ENCODE measurements at regions not wholly inside any gene's neighbourhood (a gene's known extent, or its start where the extent isn't known, plus 50 kb on each side); places are given as distances from the start of the nearest gene placed in this dataset.

DNA sequence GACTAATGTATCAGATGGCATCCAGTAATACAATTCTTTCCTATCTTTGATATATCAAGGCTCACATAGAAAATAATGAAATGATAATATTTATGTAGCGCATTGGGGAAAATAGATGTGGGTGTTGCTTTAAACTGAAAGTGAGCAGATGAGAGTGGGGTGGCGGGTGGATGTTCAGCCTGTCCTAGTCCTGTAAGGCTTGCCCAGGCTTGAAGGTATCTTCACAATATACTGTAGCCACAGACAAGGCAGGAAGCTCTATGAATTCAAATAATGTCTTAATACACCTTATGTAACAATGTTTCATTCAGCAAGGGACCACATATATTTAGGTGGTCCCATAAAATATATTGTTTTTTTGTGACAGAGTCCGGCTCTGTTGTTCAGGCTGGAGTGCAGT lies 334.9 kb upstream of the NAALADL2 start (continued):
- TF ChIP-seq, protein P1, sequence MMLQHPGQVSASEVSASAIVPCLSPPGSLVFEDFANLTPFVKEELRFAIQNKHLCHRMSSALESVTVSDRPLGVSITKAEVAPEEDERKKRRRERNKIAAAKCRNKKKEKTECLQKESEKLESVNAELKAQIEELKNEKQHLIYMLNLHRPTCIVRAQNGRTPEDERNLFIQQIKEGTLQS (IDR thresholded peaks at IDR 0.05; ENCODE audit: borderline replicate concordance, extremely low read depth, low read depth, low read length): no peak
- TF ChIP-seq TCF12 (IDR thresholded peaks at IDR 0.05; ENCODE audit: low read depth, low read length): no peak
- no peak for TF ChIP-seq GABPA (IDR thresholded peaks at IDR 0.05; ENCODE audit: low read depth)
- TF ChIP-seq STAT3 (IDR thresholded peaks at IDR 0.05; ENCODE audit: low read depth, low read length): no peak
- no peak for TF ChIP-seq POU2F2 (IDR thresholded peaks at IDR 0.05; ENCODE audit: borderline replicate concordance, low read depth, low read length)
- TF ChIP-seq IKZF1 (conservative IDR thresholded peaks at IDR 0.05): no peak
- no peak for TF ChIP-seq STAT1 (conservative IDR thresholded peaks at IDR 0.05)

- no peaks in the 10 kb centered on the region for H4K20me1 ChIP-seq (ENCODE audit: control insufficient read depth, insufficient read depth)
- RAD21 ChIA-PET (ENCODE audit: unreplicated experiment): no interaction called here
- FAIRE-seq (no peak), DNase-seq (ENCODE audit: low read depth, low spot score) (no peak), ATAC-seq (no peak)
- H2AFZ ChIP-seq (ENCODE audit: control insufficient read depth, low read depth, low read length): no peak overlapping the region
- H3K27me3 ChIP-seq (replicated peaks in 1 of 2; ENCODE audit: control insufficient read depth in 2 of 2, insufficient read depth in 2 of 2, low read length in 1 of 2): no peaks in the 10 kb centered on the region
- H3K27ac ChIP-seq (ENCODE audit: control insufficient read depth, insufficient read depth): no peak overlapping the region
- H3K9me3 ChIP-seq (replicated peaks; ENCODE audit: control insufficient read depth, insufficient read depth, low read length): no peaks in the 10 kb centered on the region
- H3K4me2 ChIP-seq (ENCODE audit: control insufficient read depth, insufficient read depth): no peak overlapping the region
- no peaks in the 10 kb centered on the region for H3K79me2 ChIP-seq (ENCODE audit: control insufficient read depth, insufficient read depth, low read length)
- TF ChIP-seq SMC3 (IDR thresholded peaks at IDR 0.05; ENCODE audit: borderline replicate concordance, low read length) (no peak), E2F4 (IDR thresholded peaks at IDR 0.05; ENCODE audit: low read depth, low read length) (no peak), JUNB (IDR thresholded peaks at IDR 0.05) (no peak)
- intact Hi-C loops (cut with micrococcal nuclease; ENCODE audit: unreplicated experiment): no loop called here
- H3K4me3 ChIP-seq: no peak overlapping the region
- SMC1A ChIA-PET (ENCODE audit: uncharacterized antibody, unreplicated experiment): no interaction called here
- BruUV-seq (replicated peaks): no TSS peak
- POLR2A ChIA-PET: no interaction called here
- no peaks in the 10 kb centered on the region for H3K36me3 ChIP-seq (ENCODE audit: control insufficient read depth in 2 of 2, insufficient read depth in 2 of 2, low read length in 1 of 2)
- H3K4me1 ChIP-seq (ENCODE audit: control insufficient read depth, insufficient read depth, low read length): no peaks in the 10 kb centered on the region
- in situ Hi-C loops (cut with MboI): no loop called here
- CTCF ChIA-PET: no interaction called here
- no peak overlapping the region for H3K9ac ChIP-seq (ENCODE audit: control insufficient read depth, insufficient read depth, low read length)
- 26% methylated on average over 3 of the region's 3 CpGs for WGBS (ENCODE audit: insufficient coverage, insufficient replicate concordance, low lambda C conversion rate, missing lambda C conversion rate)
These were observed 329.8 kb upstream of the NAALADL2 start for GRCh38 chr3:174529298-174529697.
